ENCODE measurements at regions not wholly inside any gene's neighbourhood (a gene's known extent, or its start where the extent isn't known, plus 50 kb on each side); places are given as distances from the start of the nearest gene placed in this dataset.
A peak's percentile ranks its signal among the peaks of the same experiment; 100 is the strongest.

- intact Hi-C loops (cut with DNase I; ENCODE audit: low total_unique reads) = no loop called here
Observed at GRCh38 chr13:40167327-40167726, 499.1 kb downstream of the FOXO1 start.

DNA sequence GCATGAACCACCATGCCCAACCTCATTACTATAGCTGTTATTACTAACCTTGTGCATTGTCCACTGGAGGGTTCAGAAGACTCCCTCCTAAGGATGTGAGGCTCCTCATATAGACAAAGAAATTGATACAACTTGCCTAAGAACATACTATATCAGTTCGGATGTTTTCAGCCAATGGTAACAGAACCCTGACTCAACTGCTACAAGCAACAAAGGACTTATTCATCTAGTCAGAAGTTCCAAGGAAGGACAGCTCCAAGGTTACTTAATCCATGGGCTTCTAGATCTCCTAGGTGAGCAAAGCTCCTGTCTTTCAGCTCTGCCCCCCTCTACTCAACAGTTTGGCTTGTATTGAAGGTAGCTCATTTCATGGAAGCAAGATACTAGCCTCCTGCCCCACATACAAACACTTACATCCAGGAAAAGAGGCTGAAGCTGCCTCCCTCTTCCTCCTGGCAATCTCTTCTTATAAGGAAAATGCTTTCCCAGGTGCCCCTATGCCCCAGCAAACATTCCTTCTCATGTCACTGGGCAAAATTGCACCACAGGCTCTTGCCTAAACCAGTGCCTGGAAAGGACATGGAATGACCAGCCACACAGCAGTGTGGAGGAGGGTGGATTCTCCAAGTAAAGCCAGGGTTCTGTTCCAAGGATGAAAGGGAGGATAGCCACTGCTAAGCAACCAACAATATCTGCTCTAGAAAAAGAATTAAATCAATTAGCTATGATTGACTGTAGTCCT lies 497.8 kb downstream of the FOXO1 start:
- H3K4me3 ChIP-seq = no peak overlapping the region
- intact Hi-C loops (cut with DNase I; ENCODE audit: low total_unique reads) = no loop called here
- no peaks in the 10 kb centered on the region for H3K9me3 ChIP-seq
- no peaks in the 10 kb centered on the region for H3K36me3 ChIP-seq
- H3K27ac ChIP-seq = peak overlapping the region in 1 of 2 donors; percentile 61
- TF ChIP-seq CTCF (IDR thresholded peaks at IDR 0.05) (no peak), POLR2AphosphoS5 (IDR thresholded peaks at IDR 0.05) (no peak), POLR2A (IDR thresholded peaks at IDR 0.05) (no peak)
- no peak for DNase-seq (ENCODE audit: low spot score in 2 of 2)
- peaks cover 0 to 11% of the 10 kb centered on the region in 2 donors for H3K27me3 ChIP-seq
- no peaks in the 10 kb centered on the region for H3K4me1 ChIP-seq

More at GRCh38 chr13:40167327-40167726, 499.1 kb downstream of the FOXO1 start:
- DNase-seq (ENCODE audit: low spot score in 2 of 2) = no peak
- H3K4me1 ChIP-seq = no peaks in the 10 kb centered on the region
- no peak for TF ChIP-seq POLR2AphosphoS5 (IDR thresholded peaks at IDR 0.05)
- no peak for TF ChIP-seq POLR2A (IDR thresholded peaks at IDR 0.05)
- no peak for TF ChIP-seq CTCF (IDR thresholded peaks at IDR 0.05)
- H3K9me3 ChIP-seq = no peaks in the 10 kb centered on the region
- peak overlapping the region in 1 of 2 donors; percentile 26 for H3K27ac ChIP-seq
- H3K36me3 ChIP-seq = no peaks in the 10 kb centered on the region
- H3K4me3 ChIP-seq = no peak overlapping the region
- peaks cover 0 to 7% of the 10 kb centered on the region in 2 donors for H3K27me3 ChIP-seq

GRCh38 chr13:40169476-40169875 lies 497.0 kb downstream of the FOXO1 start:
- intact Hi-C loops (cut with DNase I; ENCODE audit: low total_unique reads) = no loop called here
- DNase-seq (ENCODE audit: low spot score in 2 of 2) = no peak
- no peaks in the 10 kb centered on the region for H3K4me1 ChIP-seq
- no peak overlapping the region for H3K4me3 ChIP-seq
- no peaks in the 10 kb centered on the region for H3K9me3 ChIP-seq
- no peaks in the 10 kb centered on the region for H3K36me3 ChIP-seq
- TF ChIP-seq CTCF (IDR thresholded peaks at IDR 0.05) (no peak), POLR2AphosphoS5 (IDR thresholded peaks at IDR 0.05) (no peak), POLR2A (IDR thresholded peaks at IDR 0.05) (no peak)
- H3K27ac ChIP-seq = no peak overlapping the region
- peaks cover 0 to 11% of the 10 kb centered on the region in 2 donors for H3K27me3 ChIP-seq

GRCh38 chr13:40170091-40170490 lies 496.4 kb downstream of the FOXO1 start:
- intact Hi-C loops (cut with DNase I; ENCODE audit: low total_unique reads) = no loop called here
- Histone ChIP-seq H3K4me1 (no peaks in the 10 kb centered on the region), H3K9me3 (no peaks in the 10 kb centered on the region), H3K36me3 (no peaks in the 10 kb centered on the region), H3K4me3 (no peak overlapping the region), H3K27ac (no peak overlapping the region), H3K27me3 (peaks cover 0 to 11% of the 10 kb centered on the region in 2 donors)
- TF ChIP-seq POLR2A (IDR thresholded peaks at IDR 0.05) (no peak), CTCF (IDR thresholded peaks at IDR 0.05) (no peak), POLR2AphosphoS5 (IDR thresholded peaks at IDR 0.05) (no peak)
- no peak for DNase-seq (ENCODE audit: low spot score in 2 of 2)

GRCh38 chr13:40170982-40171381 lies 495.5 kb downstream of the FOXO1 start:
- Histone ChIP-seq H3K4me3 (no peak overlapping the region), H3K9me3 (no peaks in the 10 kb centered on the region), H3K27ac (no peak overlapping the region), H3K4me1 (no peaks in the 10 kb centered on the region), H3K27me3 (peaks cover 0 to 11% of the 10 kb centered on the region in 2 donors), H3K36me3 (no peaks in the 10 kb centered on the region)
- intact Hi-C loops (cut with DNase I; ENCODE audit: low total_unique reads) = no loop called here
- no peak for DNase-seq (ENCODE audit: low spot score in 2 of 2)
- TF ChIP-seq POLR2AphosphoS5 (IDR thresholded peaks at IDR 0.05) (no peak), CTCF (IDR thresholded peaks at IDR 0.05) (no peak), POLR2A (IDR thresholded peaks at IDR 0.05) (no peak)

Measured in breast epithelium (tissue), 4 donors.